HepG2 (cell line): ENCODE measurements at regions not wholly inside any gene's neighbourhood (a gene's known extent, or its start where the extent isn't known, plus 50 kb on each side); places are given as distances from the start of the nearest gene placed in this dataset.

ENCODE experiments used
- CBX5 ChIP-seq: sonication (generic); formaldehyde crosslinking; IDR thresholded peaks from 2 replicates; pipeline ENCODE4 v1.4.0; 2020; ENCODE audit warnings: missing genetic modification reagents, borderline replicate concordance
- EP300 ChIP-seq, 3 experiments: sonication (generic) in 1 of 3; formaldehyde crosslinking in 1 of 3; IDR thresholded peaks; 2 replicates each; pipeline versions ENCODE4 v1.5.1 to v1.6.1; 2011 to 2020; ENCODE audit warnings: low read depth in 2 of 3, low read length in 2 of 3, borderline replicate concordance in 1 of 3, improper control_type of control experiment in 1 of 3, mild to moderate bottlenecking in 1 of 3, missing genetic modification reagents in 1 of 3, moderate library complexity in 1 of 3
- EZH2 ChIP-seq: conservative IDR thresholded peaks from 2 replicates; pipeline ENCODE4 v1.6.1; 2012; ENCODE audit warnings: mild to moderate bottlenecking, low read depth, low read length, moderate library complexity
- MTA3 ChIP-seq: sonication (generic); formaldehyde crosslinking; IDR thresholded peaks from 2 replicates; pipeline ENCODE4 v1.4.0; 2020; ENCODE audit warnings: missing genetic modification reagents
- MXI1 ChIP-seq: IDR thresholded peaks from 3 replicates; pipeline ENCODE4 v1.6.1; 2012; ENCODE audit warnings: low read depth, low read length, inconsistent platforms, borderline replicate concordance
- RXRA ChIP-seq: sonication (generic); formaldehyde crosslinking; IDR thresholded peaks from 2 replicates; pipeline ENCODE4 v1.5.1; 2020; ENCODE audit warnings: missing genetic modification reagents
- YY1 ChIP-seq: IDR thresholded peaks from 2 replicates; pipeline ENCODE4 v1.6.1; 2011; ENCODE audit warnings: low read length, low read depth, moderate library complexity, mild to moderate bottlenecking; ENCODE audit not compliant: insufficient read depth, insufficient replicate concordance
- TF ChIP-seq, protein P1 (sequence below): IDR thresholded peaks from 2 replicates; pipeline ENCODE4 v1.6.1; 2012; ENCODE audit warnings: inconsistent platforms
- TF ChIP-seq, protein P2 (sequence below), 2 experiments: fragments of 450-650 bp in 1 of 2; sonication (generic) in 1 of 2; formaldehyde crosslinking; IDR thresholded peaks; 2 replicates each; pipeline versions ENCODE4 v1.5.0 to v1.8.0; 2020 to 2022; ENCODE audit warnings: mild to moderate bottlenecking in 1 of 2, missing genetic modification reagents in 1 of 2
- TF ChIP-seq, protein P3 (sequence below): sonication (generic); formaldehyde crosslinking; IDR thresholded peaks from 2 replicates; pipeline ENCODE4 v1.8.1; 2023; ENCODE audit warnings: mild to moderate bottlenecking, inconsistent platforms, moderate library complexity, missing genetic modification reagents, borderline replicate concordance
- TF ChIP-seq, protein P4 (sequence below): sonication (generic); formaldehyde crosslinking; IDR thresholded peaks from 2 replicates; pipeline ENCODE4 v1.5.0; 2020; ENCODE audit warnings: mild to moderate bottlenecking, missing genetic modification reagents, moderate library complexity

DNA sequence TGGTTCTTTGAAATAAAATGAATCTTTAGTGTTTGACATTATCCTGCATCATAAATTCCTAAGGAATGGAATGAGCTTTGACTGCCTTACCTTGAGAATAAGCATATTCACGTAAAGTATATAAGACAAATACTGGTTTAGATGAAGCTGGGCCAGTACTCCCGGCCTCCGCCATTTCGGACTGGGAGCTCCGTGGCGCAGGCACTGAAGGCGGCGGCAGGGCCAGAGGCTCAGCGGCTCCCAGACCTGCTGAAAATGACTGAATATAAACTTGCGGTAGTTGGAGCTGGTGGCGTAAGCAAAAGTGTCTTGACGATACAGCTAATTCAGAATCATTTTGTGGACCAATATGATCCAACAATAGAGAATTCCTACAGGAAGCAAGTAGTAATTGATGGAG lies 76.2 kb upstream of the FAM83B start:
- TF ChIP-seq, protein P1, sequence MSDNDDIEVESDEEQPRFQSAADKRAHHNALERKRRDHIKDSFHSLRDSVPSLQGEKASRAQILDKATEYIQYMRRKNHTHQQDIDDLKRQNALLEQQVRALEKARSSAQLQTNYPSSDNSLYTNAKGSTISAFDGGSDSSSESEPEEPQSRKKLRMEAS = no peak
- TF ChIP-seq, protein P2, sequence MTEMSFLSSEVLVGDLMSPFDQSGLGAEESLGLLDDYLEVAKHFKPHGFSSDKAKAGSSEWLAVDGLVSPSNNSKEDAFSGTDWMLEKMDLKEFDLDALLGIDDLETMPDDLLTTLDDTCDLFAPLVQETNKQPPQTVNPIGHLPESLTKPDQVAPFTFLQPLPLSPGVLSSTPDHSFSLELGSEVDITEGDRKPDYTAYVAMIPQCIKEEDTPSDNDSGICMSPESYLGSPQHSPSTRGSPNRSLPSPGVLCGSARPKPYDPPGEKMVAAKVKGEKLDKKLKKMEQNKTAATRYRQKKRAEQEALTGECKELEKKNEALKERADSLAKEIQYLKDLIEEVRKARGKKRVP (CRISPR knock-in tag; IDR thresholded peaks at IDR 0.05) = no peak
- no peak for TF ChIP-seq CBX5 (CRISPR knock-in tag)
- no peak for TF ChIP-seq MTA3 (CRISPR knock-in tag)
- TF ChIP-seq YY1 = no peak
- TF ChIP-seq, protein P3, sequence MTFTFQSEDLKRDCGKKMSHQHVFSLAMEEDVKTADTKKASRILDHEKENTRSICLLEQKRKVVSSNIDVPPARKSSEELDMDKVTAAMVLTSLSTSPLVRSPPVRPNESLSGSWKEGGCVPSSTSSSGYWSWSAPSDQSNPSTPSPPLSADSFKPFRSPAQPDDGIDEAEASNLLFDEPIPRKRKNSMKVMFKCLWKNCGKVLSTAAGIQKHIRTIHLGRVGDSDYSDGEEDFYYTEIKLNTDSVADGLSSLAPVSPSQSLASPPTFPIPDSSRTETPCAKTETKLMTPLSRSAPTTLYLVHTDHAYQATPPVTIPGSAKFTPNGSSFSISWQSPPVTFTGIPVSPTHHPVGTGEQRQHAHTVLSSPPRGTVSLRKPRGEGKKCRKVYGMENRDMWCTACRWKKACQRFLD (CRISPR knock-in tag) = no peak
- no peak for TF ChIP-seq MXI1
- TF ChIP-seq EZH2 = no peak
- TF ChIP-seq, protein P4, sequence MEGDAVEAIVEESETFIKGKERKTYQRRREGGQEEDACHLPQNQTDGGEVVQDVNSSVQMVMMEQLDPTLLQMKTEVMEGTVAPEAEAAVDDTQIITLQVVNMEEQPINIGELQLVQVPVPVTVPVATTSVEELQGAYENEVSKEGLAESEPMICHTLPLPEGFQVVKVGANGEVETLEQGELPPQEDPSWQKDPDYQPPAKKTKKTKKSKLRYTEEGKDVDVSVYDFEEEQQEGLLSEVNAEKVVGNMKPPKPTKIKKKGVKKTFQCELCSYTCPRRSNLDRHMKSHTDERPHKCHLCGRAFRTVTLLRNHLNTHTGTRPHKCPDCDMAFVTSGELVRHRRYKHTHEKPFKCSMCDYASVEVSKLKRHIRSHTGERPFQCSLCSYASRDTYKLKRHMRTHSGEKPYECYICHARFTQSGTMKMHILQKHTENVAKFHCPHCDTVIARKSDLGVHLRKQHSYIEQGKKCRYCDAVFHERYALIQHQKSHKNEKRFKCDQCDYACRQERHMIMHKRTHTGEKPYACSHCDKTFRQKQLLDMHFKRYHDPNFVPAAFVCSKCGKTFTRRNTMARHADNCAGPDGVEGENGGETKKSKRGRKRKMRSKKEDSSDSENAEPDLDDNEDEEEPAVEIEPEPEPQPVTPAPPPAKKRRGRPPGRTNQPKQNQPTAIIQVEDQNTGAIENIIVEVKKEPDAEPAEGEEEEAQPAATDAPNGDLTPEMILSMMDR = no peak
- TF ChIP-seq EP300 (IDR thresholded peaks at IDR 0.05; ENCODE audit: low read depth in 2 of 2, low read length in 2 of 2) = no peak
- no peak for TF ChIP-seq EP300 (CRISPR knock-in tag; IDR thresholded peaks at IDR 0.05; ENCODE audit: borderline replicate concordance)
- TF ChIP-seq RXRA (CRISPR knock-in tag) = no peak
